GM12878 (cell line): ENCODE measurements at regions not wholly inside any gene's neighbourhood (a gene's known extent, or its start where the extent isn't known, plus 50 kb on each side); places are given as distances from the start of the nearest gene placed in this dataset.

Experiments
- ATAC-seq: fragments of 200-7000 bp; cut with Tn5 transposase; 3 replicates; pipeline ENCODE4 v1.9.1; 2020; ENCODE audit warnings: mild to moderate bottlenecking, moderate library complexity
- BruUV-seq: library from RNA; stranded (reverse); fragments of 400-500 nt; replicated peaks from 2 replicates; lab custom pipeline; 2021; lab: Mats Ljungman, UMichigan
- CTCF ChIA-PET: fragments of 300-600 bp; sonication (Branson Sonifier 250); formaldehyde crosslinking; extraction: SDS; loops from one replicate; lab custom pipeline; 2021; ENCODE audit warnings: inconsistent platforms; lab: Yijun Ruan, JAX
- POLR2A ChIA-PET: fragments of 350-600 bp; formaldehyde crosslinking; extraction: SDS; loops from one replicate; lab custom pipeline; 2021; ENCODE audit warnings: inconsistent platforms; lab: Charles Lee
- RAD21 ChIA-PET: fragments of 300-600 bp; sonication (Branson Sonifier 250); formaldehyde crosslinking; loops from one replicate; lab custom pipeline; 2023; ENCODE audit warnings: antibody characterized with exemption; ENCODE audit not compliant: unreplicated experiment; lab: Charles Lee
- SMC1A ChIA-PET: fragments of 300-600 bp; sonication (Branson Sonifier 250); formaldehyde crosslinking; loops from one replicate; lab custom pipeline; 2023; ENCODE audit not compliant: unreplicated experiment, uncharacterized antibody; lab: Charles Lee
- DNase-seq: peaks from one replicate; pipeline ENCODE4 v3.0.0-alpha.2; 2011; ENCODE audit warnings: low read depth, low spot score
- FAIRE-seq: peaks from 3 replicates; lab custom pipeline; 2011; peaks lifted over from hg19 to GRCh38; lab: Jason Lieb, UNC
- H2AFZ ChIP-seq: 2 replicates; pipeline ENCODE4 v1.6.0; 2011; ENCODE audit warnings: low read depth, low read length, control low read depth; ENCODE audit not compliant: control insufficient read depth
- H3K27ac ChIP-seq: 2 replicates; pipeline ENCODE4 v1.5.1; 2011; ENCODE audit warnings: control low read depth; ENCODE audit not compliant: control insufficient read depth, insufficient read depth
- H3K27me3 ChIP-seq, 2 experiments: replicated peaks in 1 of 2; 2 replicates each; pipeline versions ENCODE4 v1.6.0 to v1.6.1; 2011; ENCODE audit warnings: low read length in 1 of 2; ENCODE audit not compliant: control insufficient read depth in 2 of 2, insufficient read depth in 2 of 2
- H3K36me3 ChIP-seq, 2 experiments: 2 replicates each; pipeline ENCODE4 v1.5.1; 2011; ENCODE audit warnings: low read length in 1 of 2; ENCODE audit not compliant: control insufficient read depth in 2 of 2, insufficient read depth in 2 of 2
- H3K4me1 ChIP-seq: 2 replicates; pipeline ENCODE4 v1.6.1; 2011; ENCODE audit warnings: mild to moderate bottlenecking, low read length, moderate library complexity, mixed read lengths; ENCODE audit not compliant: control insufficient read depth, insufficient read depth
- H3K4me2 ChIP-seq: 2 replicates; pipeline ENCODE4 v1.6.0; 2011; ENCODE audit warnings: control low read depth; ENCODE audit not compliant: control insufficient read depth, insufficient read depth
- H3K4me3 ChIP-seq: fragments of 200-600 bp; sonication (generic); 2 replicates; pipeline ENCODE4 v1.5.1; 2016
- H3K79me2 ChIP-seq: 2 replicates; pipeline ENCODE4 v1.6.0; 2011; ENCODE audit warnings: low read length; ENCODE audit not compliant: control insufficient read depth, insufficient read depth
- H3K9ac ChIP-seq: 2 replicates; pipeline ENCODE4 v1.8.0; 2011; ENCODE audit warnings: low read length, control low read depth, mixed read lengths; ENCODE audit not compliant: control insufficient read depth, insufficient read depth
- H3K9me3 ChIP-seq: replicated peaks from 3 replicates; pipeline ENCODE4 v1.5.1; 2011; ENCODE audit warnings: mild to moderate bottlenecking, low read length; ENCODE audit not compliant: control insufficient read depth, insufficient read depth
- H4K20me1 ChIP-seq: 2 replicates; pipeline ENCODE4 v1.6.0; 2011; ENCODE audit not compliant: control insufficient read depth, insufficient read depth
- EGR1 ChIP-seq, 2 experiments: IDR thresholded peaks; 1 replicate in 1 of 2; 2 replicates in 1 of 2; pipeline ENCODE4 v1.6.1; 2011 to 2012; ENCODE audit warnings: low read depth in 2 of 2, low read length in 2 of 2, borderline replicate concordance in 1 of 2, mild to moderate bottlenecking in 1 of 2, moderate library complexity in 1 of 2
- MAX ChIP-seq: IDR thresholded peaks from 2 replicates; pipeline ENCODE4 v1.6.1; 2012; ENCODE audit warnings: low read depth, low read length, improper control_type of control experiment
- MTA2 ChIP-seq: fragments of 450-650 bp; IDR thresholded peaks from 2 replicates; pipeline ENCODE4 v1.6.1; 2016; ENCODE audit warnings: low read depth, mild to moderate bottlenecking, moderate library complexity
- NR2C2 ChIP-seq: IDR thresholded peaks from 2 replicates; pipeline ENCODE4 v1.6.1; 2011; ENCODE audit warnings: borderline replicate concordance, low read depth; ENCODE audit not compliant: control insufficient read depth, insufficient read length
- POU2F2 ChIP-seq: IDR thresholded peaks from 3 replicates; pipeline ENCODE4 v1.6.1; 2011; ENCODE audit warnings: low read depth, mild to moderate bottlenecking, low read length, borderline replicate concordance
- RBBP5 ChIP-seq: fragments of 200-600 bp; sonication (generic); conservative IDR thresholded peaks from 2 replicates; pipeline ENCODE4 v1.6.1; 2016
- RFX5 ChIP-seq: IDR thresholded peaks from 2 replicates; pipeline ENCODE4 v1.6.1; 2011; ENCODE audit warnings: low read depth, low read length, improper control_type of control experiment
- WGBS: methylation state at CpG from one replicate; pipeline ENCODE4 v1.1.6; 2016; ENCODE audit warnings: low lambda C conversion rate; ENCODE audit not compliant: insufficient replicate concordance, insufficient coverage; ENCODE audit errors: missing lambda C conversion rate; 5-methylcytosine and 5-hydroxymethylcytosine counted together
- in situ Hi-C: fragments of 300-500 bp; cut with MboI; formaldehyde crosslinking; loops from 9 replicates; pipeline ENCODE4 v1.14.3; 2018; ENCODE audit warnings: mixed read lengths
- intact Hi-C: fragments of 100-400 bp; cut with micrococcal nuclease; formaldehyde crosslinking; loops from one replicate; pipeline ENCODE4 v1.14.2; 2022; ENCODE audit not compliant: unreplicated experiment
- TF ChIP-seq, protein P1 (sequence below): IDR thresholded peaks from 2 replicates; pipeline ENCODE4 v1.6.1; 2011; ENCODE audit warnings: mild to moderate bottlenecking, low read depth, low read length, moderate library complexity; ENCODE audit not compliant: insufficient replicate concordance
- TF ChIP-seq, protein P2 (sequence below): IDR thresholded peaks from 2 replicates; pipeline ENCODE4 v1.6.1; 2011; ENCODE audit warnings: low read depth, mild to moderate bottlenecking, low read length, moderate library complexity, borderline replicate concordance; ENCODE audit errors: extremely low read depth

GRCh38 chr7:106763717-106764116 lies 101.4 kb upstream of the PIK3CG start (continued):
- TF ChIP-seq MAX (no peak), RBBP5 (no peak), MTA2 (no peak)
- TF ChIP-seq, all 136 proteins: peak for 0

DNA sequence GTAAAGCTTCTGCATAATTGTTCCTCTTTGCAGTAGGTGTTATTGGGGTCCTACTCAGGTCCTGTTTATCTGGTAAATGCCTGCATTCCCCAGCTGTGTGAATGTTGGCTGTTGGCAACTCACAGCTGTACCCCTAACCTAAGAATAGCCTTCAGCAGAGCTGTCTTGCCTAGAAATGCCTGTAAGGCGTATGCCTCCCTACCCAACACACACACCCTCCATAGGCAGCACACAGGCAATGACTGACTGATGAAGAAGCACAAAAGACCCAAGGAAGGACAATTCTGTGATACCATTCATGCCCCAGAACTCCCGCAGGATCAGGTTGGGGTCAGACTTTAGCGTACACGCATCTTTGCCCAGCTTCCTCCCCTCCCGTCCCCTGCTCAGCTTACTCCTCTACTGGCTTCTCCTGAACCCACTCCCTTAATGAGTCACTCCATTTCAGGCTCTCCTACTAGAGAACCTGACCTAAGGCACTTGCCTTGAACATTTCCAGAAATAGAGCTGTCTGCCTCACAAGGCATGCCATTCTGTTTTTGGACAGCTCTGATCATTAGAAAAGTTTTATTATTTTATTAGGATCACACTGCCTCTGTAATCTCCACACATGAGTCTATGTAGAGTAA lies 99.2 kb upstream of the PIK3CG start:
- no peak overlapping the region for H3K27ac ChIP-seq
- intact Hi-C loops (no loop called here), in situ Hi-C loops (no loop called here)
- ATAC-seq = no peak
- TF ChIP-seq NR2C2 = no peak
- TF ChIP-seq, protein P1, sequence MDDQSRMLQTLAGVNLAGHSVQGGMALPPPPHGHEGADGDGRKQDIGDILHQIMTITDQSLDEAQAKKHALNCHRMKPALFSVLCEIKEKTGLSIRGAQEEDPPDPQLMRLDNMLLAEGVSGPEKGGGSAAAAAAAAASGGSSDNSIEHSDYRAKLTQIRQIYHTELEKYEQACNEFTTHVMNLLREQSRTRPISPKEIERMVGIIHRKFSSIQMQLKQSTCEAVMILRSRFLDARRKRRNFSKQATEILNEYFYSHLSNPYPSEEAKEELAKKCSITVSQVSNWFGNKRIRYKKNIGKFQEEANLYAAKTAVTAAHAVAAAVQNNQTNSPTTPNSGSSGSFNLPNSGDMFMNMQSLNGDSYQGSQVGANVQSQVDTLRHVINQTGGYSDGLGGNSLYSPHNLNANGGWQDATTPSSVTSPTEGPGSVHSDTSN = no peak
- no peak for TF ChIP-seq POU2F2
- TF ChIP-seq RFX5 = no peak
- TF ChIP-seq, protein P2, sequence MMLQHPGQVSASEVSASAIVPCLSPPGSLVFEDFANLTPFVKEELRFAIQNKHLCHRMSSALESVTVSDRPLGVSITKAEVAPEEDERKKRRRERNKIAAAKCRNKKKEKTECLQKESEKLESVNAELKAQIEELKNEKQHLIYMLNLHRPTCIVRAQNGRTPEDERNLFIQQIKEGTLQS = no peak
- TF ChIP-seq EGR1 (IDR thresholded peaks at IDR 0.05; ENCODE audit: borderline replicate concordance in 1 of 2, low read depth in 2 of 2, low read length in 2 of 2) = no peak
- H2AFZ ChIP-seq = no peak overlapping the region
- no peaks in the 10 kb centered on the region for H4K20me1 ChIP-seq
- no peaks in the 10 kb centered on the region for H3K27me3 ChIP-seq
- 81% methylated on average over 5 of the region's 5 CpGs for WGBS
- POLR2A ChIA-PET = interaction anchor here (0.6 kb wide), 1 partner anchor 132 kb away, joined by 3 read pairs; no protein-coding TSS in a partner anchor
- no peak overlapping the region for H3K9ac ChIP-seq
- RAD21 ChIA-PET = interaction anchor here (1.4 kb wide), 1 partner anchor 35 kb away, joined by 3 read pairs; no protein-coding TSS in a partner anchor
- SMC1A ChIA-PET = interaction anchor here (1.1 kb wide), 1 partner anchor 49 kb away, joined by 3 read pairs; no protein-coding TSS in a partner anchor
- BruUV-seq = no TSS peak
- no peak overlapping the region for H3K4me3 ChIP-seq
- peaks cover 12% of the 10 kb centered on the region for H3K4me1 ChIP-seq
- no peaks in the 10 kb centered on the region for H3K9me3 ChIP-seq
- no peak for FAIRE-seq
- H3K4me2 ChIP-seq = no peak overlapping the region
- no peaks in the 10 kb centered on the region for H3K79me2 ChIP-seq
- no peak for DNase-seq
- H3K36me3 ChIP-seq = no peaks in the 10 kb centered on the region
- CTCF ChIA-PET = no interaction called here
